CD4-positive, alpha-beta T cell (primary cell): ENCODE measurements at regions not wholly inside any gene's neighbourhood (a gene's known extent, or its start where the extent isn't known, plus 50 kb on each side); places are given as distances from the start of the nearest gene placed in this dataset.
"Not testable (repeated sequence)": the region's sequence is repeated elsewhere in the genome, so short reads cannot be mapped to it uniquely, and the experiment has no call there.

ENCODE experiments used
- ATAC-seq: fragments of 200-7000 bp; cut with Tn5 transposase; one replicate; pipeline ENCODE4 v1.10.0; 2022; ENCODE audit warnings: mild to moderate bottlenecking; ENCODE audit not compliant: poor library complexity
- CTCF ChIA-PET: fragments of 350-600 bp; sonication (Branson Sonifier 250); formaldehyde crosslinking; loops from one replicate; lab custom pipeline; 2021; ENCODE audit warnings: antibody characterized with exemption, inconsistent platforms; lab: Charles Lee
- POLR2A ChIA-PET: fragments of 350-600 bp; sonication (Branson Sonifier 250); formaldehyde crosslinking; loops from one replicate; lab custom pipeline; 2021; ENCODE audit warnings: antibody characterized with exemption, inconsistent platforms; lab: Charles Lee
- DNase-seq, 14 experiments: peaks; one replicate each; pipeline ENCODE4 v3.0.0-alpha.2; 2013 to 2020; ENCODE audit warnings: mixed read lengths in 2 of 14
- H3K27ac ChIP-seq, 2 donors: one replicate each; pipeline versions ENCODE4 v1.5.1 to v1.7.0; 2013; ENCODE audit warnings: low read length in 2 of 2, low read depth in 1 of 2, mild to moderate bottlenecking in 1 of 2
- H3K27me3 ChIP-seq, 2 experiments: 1 replicate in 1 of 2; 2 replicates in 1 of 2; pipeline versions ENCODE4 v1.6.1 to v1.7.0; 2013; ENCODE audit warnings: low read length in 2 of 2, control low read depth in 1 of 2, mild to moderate bottlenecking in 1 of 2, moderate library complexity in 1 of 2; ENCODE audit not compliant: insufficient read depth in 2 of 2, control insufficient read depth in 1 of 2
- H3K36me3 ChIP-seq: one replicate; pipeline ENCODE4 v1.6.1; 2013; ENCODE audit warnings: low read length, control low read depth; ENCODE audit not compliant: insufficient read depth
- H3K4me1 ChIP-seq: one replicate; pipeline ENCODE4 v1.6.1; 2013; ENCODE audit warnings: low read length, control low read depth; ENCODE audit not compliant: insufficient read depth
- H3K4me3 ChIP-seq: one replicate; pipeline ENCODE4 v1.5.1; 2013; ENCODE audit warnings: mild to moderate bottlenecking, low read length, moderate library complexity
- H3K9me3 ChIP-seq, 2 experiments: 1 replicate in 1 of 2; 2 replicates in 1 of 2; pipeline versions ENCODE4 v1.6.1 to v1.7.0; 2013; ENCODE audit warnings: low read length in 2 of 2, mild to moderate bottlenecking in 2 of 2, control low read depth in 1 of 2, moderate library complexity in 1 of 2; ENCODE audit not compliant: control insufficient read depth in 1 of 2, insufficient read depth in 1 of 2
- H3K27ac Mint-ChIP-seq: one replicate; pipeline ENCODE4 v1.8.0; 2020; ENCODE audit warnings: mixed read lengths
- H3K27me3 Mint-ChIP-seq: one replicate; pipeline ENCODE4 v1.8.0; 2021; ENCODE audit warnings: mixed read lengths
- H3K36me3 Mint-ChIP-seq: one replicate; pipeline ENCODE4 v1.8.0; 2021; ENCODE audit warnings: low read depth, mixed read lengths
- H3K4me1 Mint-ChIP-seq: one replicate; pipeline ENCODE4 v1.8.0; 2021; ENCODE audit warnings: low read depth, mixed read lengths
- H3K4me3 Mint-ChIP-seq: one replicate; pipeline ENCODE4 v1.8.0; 2020; ENCODE audit warnings: mild to moderate bottlenecking, mixed read lengths
- H3K9me3 Mint-ChIP-seq: one replicate; pipeline ENCODE4 v1.8.0; 2020; ENCODE audit warnings: mixed read lengths
- intact Hi-C, 2 experiments: fragments of 100-400 bp; cut with DNase I in 1 of 2; cut with micrococcal nuclease in 1 of 2; formaldehyde crosslinking; loops; one replicate each; pipeline versions ENCODE4 v1.15.1 to v1.9.0; 2023 to 2025; cut with DNase I, micrococcal nuclease
- TF ChIP-seq, protein P1 (sequence below): fragments of 200-600 bp; IDR thresholded peaks from one replicate; pipeline ENCODE4 v1.8.0; 2022; ENCODE audit warnings: antibody characterized with exemption, mild to moderate bottlenecking

DNA sequence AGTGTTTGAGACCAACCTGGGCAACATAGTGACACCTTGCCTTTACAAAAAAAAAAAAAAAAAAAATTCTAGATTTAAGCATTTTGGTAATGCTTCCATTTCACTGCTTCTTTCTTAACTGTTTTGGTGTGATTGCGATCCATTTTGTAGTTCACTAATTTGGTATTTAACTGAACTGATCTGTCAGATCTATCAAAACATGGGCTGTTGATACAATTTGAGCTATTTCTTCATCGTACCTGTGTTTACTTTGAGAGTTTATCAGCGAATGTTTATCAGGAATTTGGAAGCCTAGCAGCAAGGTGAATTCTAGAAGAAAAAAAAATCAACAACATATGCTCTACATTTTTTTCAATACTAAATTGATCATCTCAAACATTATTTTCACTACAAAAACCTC lies 864.9 kb upstream of the WWC1 start:
- no peaks in the 10 kb centered on the region for H3K27me3 ChIP-seq
- Mint-ChIP-seq H3K4me1 (no peaks in the 10 kb centered on the region), H3K27me3 (no peaks in the 10 kb centered on the region), H3K27ac (no peak overlapping the region), H3K4me3 (no peak overlapping the region), H3K9me3 (peaks cover 3% of the 10 kb centered on the region), H3K36me3 (no peaks in the 10 kb centered on the region)
- no peak for ATAC-seq
- peaks cover 0 to 12% of the 10 kb centered on the region in 2 experiments for H3K9me3 ChIP-seq
- intact Hi-C loops: no loop called here
- H3K4me3 ChIP-seq: no peak overlapping the region
- no peak overlapping the region for H3K27ac ChIP-seq
- POLR2A ChIA-PET: no interaction called here
- TF ChIP-seq, protein P1, sequence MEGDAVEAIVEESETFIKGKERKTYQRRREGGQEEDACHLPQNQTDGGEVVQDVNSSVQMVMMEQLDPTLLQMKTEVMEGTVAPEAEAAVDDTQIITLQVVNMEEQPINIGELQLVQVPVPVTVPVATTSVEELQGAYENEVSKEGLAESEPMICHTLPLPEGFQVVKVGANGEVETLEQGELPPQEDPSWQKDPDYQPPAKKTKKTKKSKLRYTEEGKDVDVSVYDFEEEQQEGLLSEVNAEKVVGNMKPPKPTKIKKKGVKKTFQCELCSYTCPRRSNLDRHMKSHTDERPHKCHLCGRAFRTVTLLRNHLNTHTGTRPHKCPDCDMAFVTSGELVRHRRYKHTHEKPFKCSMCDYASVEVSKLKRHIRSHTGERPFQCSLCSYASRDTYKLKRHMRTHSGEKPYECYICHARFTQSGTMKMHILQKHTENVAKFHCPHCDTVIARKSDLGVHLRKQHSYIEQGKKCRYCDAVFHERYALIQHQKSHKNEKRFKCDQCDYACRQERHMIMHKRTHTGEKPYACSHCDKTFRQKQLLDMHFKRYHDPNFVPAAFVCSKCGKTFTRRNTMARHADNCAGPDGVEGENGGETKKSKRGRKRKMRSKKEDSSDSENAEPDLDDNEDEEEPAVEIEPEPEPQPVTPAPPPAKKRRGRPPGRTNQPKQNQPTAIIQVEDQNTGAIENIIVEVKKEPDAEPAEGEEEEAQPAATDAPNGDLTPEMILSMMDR: no peak
- H3K36me3 ChIP-seq: no peaks in the 10 kb centered on the region
- CTCF ChIA-PET: no interaction called here
- no peaks in the 10 kb centered on the region for H3K4me1 ChIP-seq
- DNase-seq: no peak

DNA sequence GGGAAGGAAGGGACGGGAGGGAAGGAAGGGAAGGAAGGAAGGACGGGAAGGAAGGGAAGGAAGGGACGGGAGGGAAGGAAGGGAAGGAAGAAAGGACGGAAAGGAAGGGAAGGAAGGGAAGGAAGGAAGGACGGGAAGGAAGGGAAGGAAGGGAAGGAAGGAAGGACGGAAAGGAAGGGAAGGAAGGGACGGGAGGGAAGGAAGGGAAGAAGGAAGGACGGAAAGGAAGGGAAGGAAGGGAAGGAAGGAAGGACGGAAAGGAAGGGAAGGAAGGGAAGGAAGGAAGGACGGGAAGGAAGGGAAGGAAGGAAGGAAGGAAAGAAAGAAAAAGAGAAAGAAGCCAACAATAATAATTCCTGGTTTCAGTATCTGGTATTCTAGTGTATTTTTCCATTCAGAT lies 863.8 kb upstream of the WWC1 start:
- H3K27me3 ChIP-seq, H3K4me3 ChIP-seq, H3K4me3 Mint-ChIP-seq, ATAC-seq, intact Hi-C loops, H3K4me1 ChIP-seq, H3K36me3 ChIP-seq, POLR2A ChIA-PET, H3K9me3 Mint-ChIP-seq, H3K27ac ChIP-seq, H3K4me1 Mint-ChIP-seq, H3K27ac Mint-ChIP-seq, CTCF ChIA-PET, H3K36me3 Mint-ChIP-seq, H3K27me3 Mint-ChIP-seq, DNase-seq: not testable (repeated sequence)
- H3K9me3 ChIP-seq: peaks cover 2 to 12% of the 10 kb centered on the region in 2 experiments

DNA sequence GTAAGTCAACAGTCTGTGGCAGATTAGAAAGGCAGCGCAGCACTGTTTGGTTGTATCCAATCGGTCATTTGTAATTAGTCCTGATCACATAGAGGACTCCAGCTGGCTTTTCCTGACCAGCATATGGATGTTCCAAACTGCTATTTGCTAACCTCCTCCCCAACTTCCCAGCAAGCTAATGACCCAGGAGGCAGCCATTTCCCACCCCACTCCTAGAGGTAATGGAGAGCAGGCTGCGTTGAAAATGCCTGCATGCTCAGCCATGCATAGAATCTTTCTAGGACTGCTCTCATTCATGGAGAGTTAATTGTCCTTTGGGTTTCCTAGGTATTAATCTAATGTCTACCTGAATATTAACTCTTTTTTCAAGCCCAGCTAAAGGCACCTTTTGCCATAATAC lies 850.6 kb upstream of the WWC1 start:
- TF ChIP-seq, protein P1: no peak
- no peak overlapping the region for H3K27ac ChIP-seq
- no peak overlapping the region for H3K27ac Mint-ChIP-seq
- H3K4me3 ChIP-seq: no peak overlapping the region
- DNase-seq (no peak), ATAC-seq (no peak)
- intact Hi-C loops: no loop called here
- no peaks in the 10 kb centered on the region for H3K4me1 ChIP-seq
- no peaks in the 10 kb centered on the region for H3K27me3 ChIP-seq
- no peaks in the 10 kb centered on the region for H3K36me3 Mint-ChIP-seq
- H3K27me3 Mint-ChIP-seq: no peaks in the 10 kb centered on the region
- no peak overlapping the region for H3K4me3 Mint-ChIP-seq
- peaks cover 3% of the 10 kb centered on the region for H3K9me3 Mint-ChIP-seq
- peaks cover 0 to 17% of the 10 kb centered on the region in 2 experiments for H3K9me3 ChIP-seq
- H3K36me3 ChIP-seq: no peaks in the 10 kb centered on the region
- POLR2A ChIA-PET: no interaction called here
- CTCF ChIA-PET: no interaction called here
- no peaks in the 10 kb centered on the region for H3K4me1 Mint-ChIP-seq

DNA sequence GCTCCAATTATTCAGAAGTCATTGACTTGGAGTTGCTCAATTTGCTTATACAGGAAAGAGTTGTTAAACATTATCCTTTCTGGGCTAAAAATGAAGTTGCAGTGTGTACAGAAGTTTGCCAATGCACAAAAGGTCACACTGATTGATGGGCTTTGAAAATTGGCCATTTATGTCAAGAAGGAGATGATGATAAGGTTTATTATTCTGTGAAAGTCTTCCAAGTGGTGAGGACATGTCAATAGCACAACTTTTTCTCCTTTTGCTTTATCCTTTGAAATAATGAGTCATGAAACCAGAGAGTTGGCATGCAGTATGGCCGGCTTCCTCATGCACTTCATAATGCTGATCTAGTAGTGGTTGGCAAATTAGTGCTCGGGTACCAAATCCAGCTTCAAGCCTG lies 848.5 kb upstream of the WWC1 start:
- H3K27ac Mint-ChIP-seq: no peak overlapping the region
- no peaks in the 10 kb centered on the region for H3K36me3 Mint-ChIP-seq
- TF ChIP-seq, protein P1: no peak
- H3K9me3 Mint-ChIP-seq: peaks cover 6% of the 10 kb centered on the region
- DNase-seq (no peak), ATAC-seq (no peak)
- ChIA-PET CTCF (no interaction called here), POLR2A (no interaction called here)
- H3K27me3 ChIP-seq: no peaks in the 10 kb centered on the region
- no peaks in the 10 kb centered on the region for H3K4me1 ChIP-seq
- H3K27me3 Mint-ChIP-seq: no peaks in the 10 kb centered on the region
- H3K4me3 ChIP-seq: no peak overlapping the region
- H3K9me3 ChIP-seq: peaks cover 0 to 9% of the 10 kb centered on the region in 2 experiments
- intact Hi-C loops: no loop called here
- H3K36me3 ChIP-seq: no peaks in the 10 kb centered on the region
- no peak overlapping the region for H3K4me3 Mint-ChIP-seq
- H3K27ac ChIP-seq: no peak overlapping the region
- H3K4me1 Mint-ChIP-seq: no peaks in the 10 kb centered on the region
